22Rv1 (cell line): ENCODE measurements at regions not wholly inside any gene's neighbourhood (a gene's known extent, or its start where the extent isn't known, plus 50 kb on each side); places are given as distances from the start of the nearest gene placed in this dataset.

ENCODE experiments used
- ZFX ChIP-seq: fragments of 450-650 bp; IDR thresholded peaks from 2 replicates; pipeline ENCODE4 v1.6.1; 2017; ENCODE audit warnings: antibody characterized with exemption, borderline replicate concordance
- TF ChIP-seq, protein P1 (sequence below): fragments of 450-650 bp; IDR thresholded peaks from 2 replicates; pipeline ENCODE4 v1.5.1; 2017; ENCODE audit warnings: mild to moderate bottlenecking

DNA sequence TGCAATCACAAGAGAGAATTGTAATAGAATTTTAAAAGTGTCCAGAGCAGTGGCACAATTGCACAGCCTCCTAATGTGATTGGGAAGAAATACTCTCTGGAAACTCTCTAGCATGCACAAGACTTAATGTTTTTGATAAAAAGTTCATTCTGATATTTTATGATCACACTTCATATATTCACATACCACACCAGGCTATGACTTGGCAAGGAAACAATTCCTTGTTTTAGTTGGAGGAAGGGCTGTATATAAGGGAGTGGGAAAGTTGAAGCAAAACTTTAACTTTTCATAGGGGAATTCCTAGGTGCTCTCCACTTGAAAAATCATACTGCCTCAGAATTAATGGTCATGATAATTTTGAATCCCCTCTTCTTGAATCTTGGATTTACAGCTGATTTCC is 61.5 kb upstream of the ASB17 start:
- TF ChIP-seq ZFX: no peak
- TF ChIP-seq, protein P1, sequence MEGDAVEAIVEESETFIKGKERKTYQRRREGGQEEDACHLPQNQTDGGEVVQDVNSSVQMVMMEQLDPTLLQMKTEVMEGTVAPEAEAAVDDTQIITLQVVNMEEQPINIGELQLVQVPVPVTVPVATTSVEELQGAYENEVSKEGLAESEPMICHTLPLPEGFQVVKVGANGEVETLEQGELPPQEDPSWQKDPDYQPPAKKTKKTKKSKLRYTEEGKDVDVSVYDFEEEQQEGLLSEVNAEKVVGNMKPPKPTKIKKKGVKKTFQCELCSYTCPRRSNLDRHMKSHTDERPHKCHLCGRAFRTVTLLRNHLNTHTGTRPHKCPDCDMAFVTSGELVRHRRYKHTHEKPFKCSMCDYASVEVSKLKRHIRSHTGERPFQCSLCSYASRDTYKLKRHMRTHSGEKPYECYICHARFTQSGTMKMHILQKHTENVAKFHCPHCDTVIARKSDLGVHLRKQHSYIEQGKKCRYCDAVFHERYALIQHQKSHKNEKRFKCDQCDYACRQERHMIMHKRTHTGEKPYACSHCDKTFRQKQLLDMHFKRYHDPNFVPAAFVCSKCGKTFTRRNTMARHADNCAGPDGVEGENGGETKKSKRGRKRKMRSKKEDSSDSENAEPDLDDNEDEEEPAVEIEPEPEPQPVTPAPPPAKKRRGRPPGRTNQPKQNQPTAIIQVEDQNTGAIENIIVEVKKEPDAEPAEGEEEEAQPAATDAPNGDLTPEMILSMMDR: no peak
